HG02678 (cell line): ENCODE measurements at regions not wholly inside any gene's neighbourhood (a gene's known extent, or its start where the extent isn't known, plus 50 kb on each side); places are given as distances from the start of the nearest gene placed in this dataset.

Experiments used
- ATAC-seq: cut with Tn5 transposase; IDR thresholded peaks from one replicate; pipeline ENCODE4 v1.9.1; 2021; ENCODE audit warnings: mild to moderate bottlenecking, moderate library complexity; ENCODE audit not compliant: unreplicated experiment

GRCh38 chr12:92471551-92471950, 231.2 kb upstream of the PLEKHG7 start:
- peak; percentile 44 for ATAC-seq

- ATAC-seq = peak; percentile 32
Observed at GRCh38 chr12:92470608-92471021, 232.2 kb upstream of the PLEKHG7 start.

DNA sequence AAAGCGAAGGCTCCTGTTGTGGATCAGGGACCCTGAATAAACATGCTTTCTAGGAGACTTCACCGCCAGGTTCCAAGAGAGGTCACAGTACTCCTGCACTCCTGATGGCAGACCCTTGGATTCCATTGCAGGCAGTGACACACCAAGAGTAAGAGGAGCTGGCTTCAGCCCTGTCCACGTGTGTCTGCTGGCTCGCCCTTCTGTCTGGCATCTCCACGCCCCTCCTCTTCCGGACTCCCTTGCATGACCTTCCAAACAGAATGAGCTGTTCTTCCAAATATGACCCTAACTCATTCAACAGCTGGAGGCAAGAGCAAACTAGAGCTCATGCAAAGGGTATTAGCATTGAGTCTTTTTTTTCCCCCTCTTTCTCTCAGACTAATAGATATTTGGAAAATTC, 233.0 kb upstream of the PLEKHG7 start:
- no peak for ATAC-seq

DNA sequence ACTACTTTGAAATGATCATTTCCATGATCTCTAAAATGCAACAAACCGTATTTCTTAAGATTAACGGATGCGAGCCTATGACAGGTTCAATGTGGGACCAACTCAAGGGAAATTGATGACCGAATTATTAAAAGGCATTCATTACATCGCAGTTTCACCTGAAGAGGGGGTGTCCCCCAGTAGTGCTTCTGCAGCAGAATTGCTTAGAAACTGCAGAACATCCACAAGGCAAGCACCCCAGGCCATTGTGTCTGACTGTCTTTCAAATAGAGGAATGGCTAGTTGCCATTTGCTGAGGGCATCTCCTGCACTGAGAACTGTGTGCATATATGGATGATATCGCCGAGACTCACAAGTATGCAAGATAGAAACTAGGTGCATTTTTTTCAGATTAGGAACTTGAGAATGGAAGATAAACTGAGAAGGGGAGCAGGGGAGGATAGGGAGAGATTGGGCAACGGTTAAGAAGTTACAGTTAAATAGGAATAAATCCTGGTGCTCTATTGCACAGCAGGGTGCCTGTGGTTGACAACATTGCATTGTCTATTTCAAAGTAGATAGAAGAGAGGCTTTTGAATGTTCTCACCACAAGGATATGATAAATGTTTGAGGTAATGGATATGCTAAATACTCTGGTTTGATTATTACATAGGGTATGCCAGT, 234.3 kb upstream of the PLEKHG7 start:
- ATAC-seq = no peak

DNA sequence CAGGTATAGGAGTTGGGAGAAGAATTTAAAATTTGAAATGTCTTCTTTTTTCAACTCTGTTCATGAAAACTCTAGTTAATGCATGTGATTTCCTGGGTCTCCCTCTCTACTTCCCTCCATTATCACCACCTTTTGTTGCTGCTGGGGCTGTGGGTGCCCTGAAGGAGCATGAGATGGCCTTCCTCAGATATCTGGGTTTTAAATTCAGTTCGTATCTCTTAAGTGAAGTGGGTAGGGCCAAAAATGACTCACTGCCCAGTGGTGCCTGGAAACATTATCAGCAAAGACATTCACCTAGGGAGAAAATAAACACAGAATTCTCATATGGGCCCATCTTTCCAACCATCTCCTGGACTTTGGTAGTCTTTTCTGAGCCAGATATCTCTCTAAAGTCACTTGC, 234.9 kb upstream of the PLEKHG7 start:
- ATAC-seq = no peak

DNA sequence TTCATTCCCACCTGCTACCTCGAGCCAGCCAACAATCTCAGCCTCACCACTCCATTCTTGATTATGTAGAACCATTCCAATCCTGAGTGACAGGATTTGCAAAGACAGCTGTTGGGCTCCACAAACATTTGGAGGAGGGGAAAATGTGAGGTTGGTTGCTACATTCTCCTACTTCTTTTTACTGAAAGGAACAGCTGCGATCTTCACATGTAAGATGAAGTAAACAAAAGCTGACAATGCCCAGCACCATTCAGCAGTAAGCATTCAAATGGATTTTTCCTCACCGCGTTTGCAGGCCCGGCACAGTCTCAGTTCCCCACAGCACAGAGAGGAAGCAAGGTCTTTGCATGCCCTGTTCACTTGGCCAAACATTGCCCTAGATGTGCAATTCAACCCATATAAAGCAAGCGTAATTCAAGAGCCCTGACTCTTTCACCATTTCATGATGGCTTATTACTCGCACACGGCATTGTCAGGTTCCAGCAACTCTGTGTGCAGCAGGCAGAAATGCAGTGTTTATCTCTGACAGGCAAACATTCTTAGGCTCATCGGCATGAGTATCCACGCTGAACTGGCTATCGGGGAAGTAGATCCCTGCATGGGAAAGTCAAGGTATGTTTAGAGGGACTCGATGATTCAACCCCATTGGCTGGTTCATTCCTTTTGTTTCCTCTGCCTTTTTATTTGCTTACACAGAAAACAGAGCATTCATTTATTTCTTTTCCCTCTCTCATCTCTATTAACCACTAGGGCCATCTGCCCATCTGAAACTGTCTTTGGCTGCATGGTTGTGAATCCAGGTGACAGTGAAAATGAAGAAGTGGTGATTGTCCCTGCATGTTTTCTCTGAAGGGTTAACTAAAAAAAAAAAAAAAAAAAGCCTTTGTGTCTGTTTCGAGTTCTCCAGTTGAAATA, 236.1 kb upstream of the PLEKHG7 start:
- peak; percentile 39 for ATAC-seq

- ATAC-seq = no peak
Observed at GRCh38 chr12:92465786-92466295, 236.9 kb upstream of the PLEKHG7 start.

DNA sequence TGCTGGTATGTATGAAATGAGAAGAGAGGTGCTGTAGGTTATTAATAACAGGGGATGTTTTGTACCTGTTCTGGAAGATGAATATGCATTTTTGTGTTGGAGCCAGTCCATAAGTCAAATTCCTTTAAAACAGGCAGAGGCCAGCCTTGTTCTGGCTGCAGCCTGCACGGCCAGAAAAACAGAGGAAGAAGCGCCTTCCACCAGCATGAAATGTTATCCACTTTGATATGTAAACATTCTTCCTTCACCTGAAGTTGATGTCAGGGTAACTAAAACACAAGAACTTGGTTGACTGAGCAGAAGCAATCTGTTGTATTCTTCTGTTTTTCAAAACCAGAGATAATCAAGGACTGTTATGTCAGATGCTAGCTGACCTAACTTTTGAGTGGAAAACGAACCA, 237.9 kb upstream of the PLEKHG7 start:
- no peak for ATAC-seq

DNA sequence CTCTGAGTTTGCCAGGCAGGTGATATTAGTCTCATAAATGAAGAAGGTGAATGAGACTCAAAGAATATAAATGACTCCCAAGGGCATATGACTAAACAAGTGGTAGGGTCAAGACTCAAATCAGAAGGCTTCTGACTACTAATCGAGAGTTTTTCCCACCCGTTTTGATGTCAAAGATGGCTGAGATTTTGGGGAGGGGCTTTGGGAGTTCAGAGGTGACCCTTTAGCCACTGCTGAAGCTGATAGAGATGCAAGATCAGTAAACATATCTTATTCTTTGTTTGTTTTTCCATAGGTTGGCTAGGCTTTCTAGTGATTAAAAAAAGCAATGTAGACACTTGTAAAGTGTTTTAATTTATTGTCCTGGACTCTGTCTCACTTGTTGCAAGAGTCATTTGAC, 239.6 kb upstream of the PLEKHG7 start:
- ATAC-seq = no peak

- ATAC-seq = no peak
Observed at GRCh38 chr12:92462527-92462926, 240.3 kb upstream of the PLEKHG7 start.

- ATAC-seq = peak; percentile 63
Observed at GRCh38 chr12:92462049-92462448, 240.7 kb upstream of the PLEKHG7 start.

DNA sequence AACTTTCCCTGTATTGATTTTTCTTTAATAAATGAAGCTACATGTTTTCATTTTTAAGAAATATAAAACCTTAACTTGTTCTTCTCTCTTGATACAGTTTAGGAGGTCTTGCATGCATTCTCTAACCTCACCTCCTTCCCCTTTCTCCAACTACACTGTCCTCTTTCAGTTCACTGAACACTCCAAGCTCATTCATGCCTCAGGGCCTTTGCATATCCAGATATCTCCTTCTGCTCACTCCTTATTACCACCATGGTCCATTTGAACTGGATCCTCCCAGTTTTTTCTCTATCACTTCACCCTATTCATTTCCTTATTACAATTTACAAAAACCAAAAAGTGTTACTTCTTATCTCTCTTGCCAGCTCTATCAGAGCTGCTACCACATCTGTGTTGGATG, 242.9 kb upstream of the PLEKHG7 start:
- no peak for ATAC-seq

GRCh38 chr12:92458996-92459395, 243.8 kb upstream of the PLEKHG7 start:
- ATAC-seq = no peak

- no peak for ATAC-seq
Observed at GRCh38 chr12:92457458-92458180, 245.2 kb upstream of the PLEKHG7 start.

- no peak for ATAC-seq
Observed at GRCh38 chr12:92452763-92453162, 250.0 kb upstream of the PLEKHG7 start.

- no peak for ATAC-seq
Observed at GRCh38 chr12:92446083-92446460, 256.7 kb upstream of the PLEKHG7 start.

- ATAC-seq = peak; percentile 81
Observed at GRCh38 chr12:92445253-92446082, 257.3 kb upstream of the PLEKHG7 start.

- peak; percentile 29 for ATAC-seq
Observed at GRCh38 chr12:92444763-92445162, 258.0 kb upstream of the PLEKHG7 start.

DNA sequence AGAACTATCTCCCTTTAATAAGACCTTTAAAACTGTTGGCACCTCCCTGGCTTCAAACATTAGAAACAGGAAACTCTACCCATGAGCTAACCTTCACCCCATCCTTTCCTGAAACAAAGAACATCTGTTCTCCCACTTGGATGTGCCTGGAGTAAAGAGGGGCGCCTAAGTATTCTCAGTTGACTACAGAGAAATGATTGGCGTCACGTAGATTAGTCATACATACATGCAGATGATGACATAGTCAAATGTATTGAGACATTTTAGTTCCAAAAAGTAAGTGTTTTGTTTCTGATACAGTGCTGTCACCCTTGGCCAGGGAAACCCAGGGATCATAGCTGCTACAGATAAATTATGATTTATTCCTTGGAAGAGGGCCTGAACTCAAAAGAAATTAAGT, 260.0 kb upstream of the PLEKHG7 start:
- no peak for ATAC-seq

- no peak for ATAC-seq
Observed at GRCh38 chr12:92440072-92440471, 262.7 kb upstream of the PLEKHG7 start.

DNA sequence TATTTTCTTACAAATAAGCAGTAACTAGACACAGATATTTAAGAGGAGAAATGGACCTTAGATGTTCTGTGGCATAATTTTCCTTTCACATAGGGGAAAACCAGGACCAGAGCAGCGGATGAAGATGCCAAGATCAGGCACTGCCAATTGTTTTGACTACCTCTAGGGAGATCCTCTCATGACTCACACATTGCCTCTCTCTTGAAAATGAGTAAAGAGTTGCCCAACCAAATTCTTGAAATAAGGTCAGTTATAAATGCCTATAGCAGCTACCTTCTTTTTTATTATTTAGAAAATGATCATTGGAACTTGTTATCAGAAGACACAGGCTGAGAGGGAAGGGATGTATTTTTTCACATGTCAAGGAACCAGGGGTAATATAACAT, 263.4 kb upstream of the PLEKHG7 start:
- no peak for ATAC-seq
